Testis (tissue), 2 donors: ENCODE measurements at regions not wholly inside any gene's neighbourhood (a gene's known extent, or its start where the extent isn't known, plus 50 kb on each side); places are given as distances from the start of the nearest gene placed in this dataset.

Experiments used
- DNase-seq: peaks from one replicate; pipeline ENCODE4 v3.0.0-alpha.2; 2019
- H3K27ac ChIP-seq, 2 donors: fragments of 200-600 bp; sonication (generic); one replicate each; pipeline ENCODE4 v1.5.1; 2019
- H3K27me3 ChIP-seq: fragments of 200-600 bp; sonication (generic); one replicate; pipeline ENCODE4 v1.5.1; 2019
- H3K36me3 ChIP-seq: fragments of 200-600 bp; sonication (generic); one replicate; pipeline ENCODE4 v1.5.1; 2017; ENCODE audit warnings: low read depth; ENCODE audit errors: missing control alignments
- H3K4me1 ChIP-seq: fragments of 200-600 bp; sonication (generic); one replicate; pipeline ENCODE4 v1.5.1; 2019
- H3K4me3 ChIP-seq, 2 donors: fragments of 200-600 bp; sonication (generic); one replicate each; pipeline ENCODE4 v1.5.1; 2017 to 2019
- H3K9me3 ChIP-seq: fragments of 200-600 bp; sonication (generic); one replicate; pipeline ENCODE4 v1.5.1; 2017
- POLR2A ChIP-seq: fragments of 450-650 bp; IDR thresholded peaks from one replicate; pipeline ENCODE4 v1.6.1; 2017; ENCODE audit warnings: antibody characterized with exemption, mild to moderate bottlenecking, moderate library complexity
- WGBS, 2 donors: methylation state at CpG; one replicate each; pipeline ENCODE4 v1.1.5; 2018; 5-methylcytosine and 5-hydroxymethylcytosine counted together
- intact Hi-C: fragments of 100-400 bp; cut with DNase I; formaldehyde crosslinking; loops from one replicate; pipeline ENCODE4 v1.15.1; 2023; ENCODE audit warnings: low total_unique reads
- TF ChIP-seq, protein P1 (sequence below), 3 experiments: fragments of 450-650 bp in 2 of 3; fragments of 200-600 bp in 1 of 3; sonication (generic) in 1 of 3; IDR thresholded peaks; one replicate each; pipeline ENCODE4 v1.5.1; 2016 to 2019; ENCODE audit warnings: antibody characterized with exemption in 3 of 3, mild to moderate bottlenecking in 2 of 3, moderate library complexity in 1 of 3

DNA sequence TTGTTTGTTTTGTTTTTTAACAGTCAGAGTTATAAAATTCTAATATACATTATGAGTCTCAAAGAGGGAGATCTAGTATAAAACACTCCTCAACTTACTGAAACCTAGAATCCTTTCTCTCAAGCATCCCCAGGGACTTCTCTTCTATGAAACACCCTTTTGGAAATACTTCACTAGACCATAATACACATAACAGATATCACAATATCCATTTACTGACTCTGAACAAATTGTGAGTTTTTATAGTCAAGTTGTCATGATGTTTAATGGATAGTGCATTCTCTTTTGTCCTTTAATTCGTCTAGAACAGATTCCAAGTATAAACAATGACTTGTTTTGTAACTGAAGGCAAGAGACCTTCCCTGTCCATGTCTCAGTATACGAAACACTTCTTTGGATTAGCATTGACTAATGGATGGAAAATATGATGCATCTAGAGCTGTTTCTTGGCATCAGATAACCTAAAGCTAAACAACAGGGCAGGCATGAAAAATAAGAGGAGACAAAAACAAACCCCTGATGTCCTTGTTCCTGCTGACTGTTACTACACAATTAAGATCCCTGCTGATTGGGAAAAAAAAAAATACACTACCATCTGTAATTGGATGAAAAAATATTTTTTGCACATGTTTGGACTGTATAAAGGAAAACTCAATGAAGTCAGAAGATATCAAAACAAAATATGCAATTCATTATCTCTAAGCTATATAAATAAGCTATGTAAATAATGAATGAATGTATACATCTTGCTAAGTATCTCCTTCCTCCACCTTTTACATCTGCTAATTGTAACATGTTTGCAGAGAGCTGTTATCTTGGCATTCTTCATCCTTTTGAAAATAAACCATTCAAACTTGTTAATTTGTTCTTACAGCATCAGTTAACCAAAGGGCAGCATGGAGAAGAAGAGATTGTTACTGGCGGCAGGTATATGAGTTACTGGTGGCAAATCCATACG is 214.2 kb downstream of the LACC1 start:
- TF ChIP-seq, protein P1, sequence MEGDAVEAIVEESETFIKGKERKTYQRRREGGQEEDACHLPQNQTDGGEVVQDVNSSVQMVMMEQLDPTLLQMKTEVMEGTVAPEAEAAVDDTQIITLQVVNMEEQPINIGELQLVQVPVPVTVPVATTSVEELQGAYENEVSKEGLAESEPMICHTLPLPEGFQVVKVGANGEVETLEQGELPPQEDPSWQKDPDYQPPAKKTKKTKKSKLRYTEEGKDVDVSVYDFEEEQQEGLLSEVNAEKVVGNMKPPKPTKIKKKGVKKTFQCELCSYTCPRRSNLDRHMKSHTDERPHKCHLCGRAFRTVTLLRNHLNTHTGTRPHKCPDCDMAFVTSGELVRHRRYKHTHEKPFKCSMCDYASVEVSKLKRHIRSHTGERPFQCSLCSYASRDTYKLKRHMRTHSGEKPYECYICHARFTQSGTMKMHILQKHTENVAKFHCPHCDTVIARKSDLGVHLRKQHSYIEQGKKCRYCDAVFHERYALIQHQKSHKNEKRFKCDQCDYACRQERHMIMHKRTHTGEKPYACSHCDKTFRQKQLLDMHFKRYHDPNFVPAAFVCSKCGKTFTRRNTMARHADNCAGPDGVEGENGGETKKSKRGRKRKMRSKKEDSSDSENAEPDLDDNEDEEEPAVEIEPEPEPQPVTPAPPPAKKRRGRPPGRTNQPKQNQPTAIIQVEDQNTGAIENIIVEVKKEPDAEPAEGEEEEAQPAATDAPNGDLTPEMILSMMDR (IDR thresholded peaks at IDR 0.05): no peak
- TF ChIP-seq POLR2A: no peak
- no peak overlapping the region for H3K4me3 ChIP-seq
- H3K27ac ChIP-seq: no peak overlapping the region
- H3K27me3 ChIP-seq: no peaks in the 10 kb centered on the region
- DNase-seq: no peak
- WGBS, 2 donors: 59 to 68% methylated on average over 4 of the region's 4 CpGs
- no peaks in the 10 kb centered on the region for H3K9me3 ChIP-seq
- no peaks in the 10 kb centered on the region for H3K4me1 ChIP-seq
- intact Hi-C loops: no loop called here
- H3K36me3 ChIP-seq: no peaks in the 10 kb centered on the region

DNA sequence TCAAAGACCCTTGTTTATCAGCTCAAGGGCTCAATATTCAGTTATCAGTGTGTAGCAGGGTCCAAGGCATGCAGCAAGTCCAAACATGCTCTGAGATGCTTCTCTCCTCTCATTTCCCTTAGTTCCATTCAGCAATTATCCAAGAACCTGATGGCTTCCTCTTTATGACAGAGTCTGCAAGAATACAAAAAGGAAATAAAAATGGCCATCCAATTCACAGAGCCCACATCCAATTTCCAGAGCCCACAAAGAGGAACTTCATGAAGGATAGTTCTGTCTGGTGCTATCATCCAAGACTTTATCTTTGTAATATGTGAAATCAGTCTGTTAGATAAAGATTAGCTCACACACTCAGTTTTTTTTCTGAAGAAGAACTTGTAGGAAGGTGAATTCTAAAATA is 217.2 kb downstream of the LACC1 start:
- no peak for DNase-seq
- intact Hi-C loops: no loop called here
- no peaks in the 10 kb centered on the region for H3K9me3 ChIP-seq
- H3K4me3 ChIP-seq: no peak overlapping the region
- TF ChIP-seq, protein P1 (IDR thresholded peaks at IDR 0.05): no peak
- TF ChIP-seq POLR2A: no peak
- H3K27ac ChIP-seq: no peak overlapping the region
- H3K36me3 ChIP-seq: no peaks in the 10 kb centered on the region
- no peaks in the 10 kb centered on the region for H3K27me3 ChIP-seq
- no peaks in the 10 kb centered on the region for H3K4me1 ChIP-seq

DNA sequence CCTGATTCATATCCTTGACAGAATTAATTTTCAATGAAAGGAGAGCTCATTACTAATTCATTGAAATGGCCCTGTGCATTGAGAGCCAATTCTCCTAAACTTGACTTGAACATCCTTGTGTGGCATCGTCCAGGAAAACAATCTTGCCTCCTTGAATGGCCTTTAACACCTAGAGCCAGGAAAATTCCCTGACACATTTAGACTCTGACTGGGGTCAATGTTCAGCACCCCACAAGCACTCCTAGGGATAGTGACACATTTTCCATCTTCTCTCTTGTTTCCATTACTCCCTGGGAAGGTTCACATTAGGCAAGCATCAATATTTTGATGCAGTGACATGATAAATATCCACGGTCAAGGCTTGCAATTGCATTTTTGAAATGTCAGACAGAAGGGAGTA is 218.9 kb downstream of the LACC1 start:
- Histone ChIP-seq H3K36me3 (no peaks in the 10 kb centered on the region), H3K9me3 (no peaks in the 10 kb centered on the region), H3K27me3 (no peaks in the 10 kb centered on the region), H3K27ac (no peak overlapping the region), H3K4me1 (no peaks in the 10 kb centered on the region), H3K4me3 (no peak overlapping the region)
- intact Hi-C loops: no loop called here
- no peak for DNase-seq
- TF ChIP-seq POLR2A: no peak
- WGBS, 2 donors: 88 to 91% methylated on average over 2 of the region's 2 CpGs

DNA sequence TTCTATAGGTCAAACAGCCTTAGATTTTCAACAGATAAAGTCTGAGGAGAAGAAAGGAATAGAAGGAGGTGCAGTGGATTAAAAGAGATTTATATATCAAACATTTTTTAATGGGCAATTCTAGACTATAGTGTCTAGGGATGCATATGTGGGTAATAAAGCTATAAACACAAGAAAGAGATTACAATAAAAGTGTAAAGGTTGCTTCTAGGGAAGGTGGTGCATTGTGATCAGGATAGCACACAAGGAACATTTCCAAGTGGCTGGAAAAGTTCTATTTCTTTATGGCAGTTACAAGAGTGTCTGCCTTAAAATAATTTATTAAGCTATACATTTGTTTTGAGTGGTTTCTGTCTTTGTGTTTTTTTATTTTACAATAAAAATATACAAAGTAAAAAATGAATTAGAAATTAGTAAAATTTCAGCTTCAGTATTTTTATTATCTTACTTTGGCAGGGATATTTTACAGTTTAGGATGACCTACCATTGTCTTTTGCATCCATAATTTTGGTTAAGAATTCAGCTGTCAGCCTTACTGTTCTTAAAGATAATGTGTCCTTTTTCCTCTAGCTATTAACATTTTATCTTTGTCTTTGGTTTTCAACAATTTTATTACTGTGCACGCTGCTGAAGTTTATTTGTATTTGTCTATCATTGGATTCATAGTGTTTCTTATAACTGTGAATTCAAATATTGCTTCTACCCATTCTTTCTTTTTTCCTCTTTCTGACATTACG is 221.8 kb downstream of the LACC1 start:
- no peak for TF ChIP-seq POLR2A
- TF ChIP-seq, protein P1 (IDR thresholded peaks at IDR 0.05): no peak
- H3K27me3 ChIP-seq: no peaks in the 10 kb centered on the region
- 47 to 50% methylated on average over 2 of the region's 2 CpGs for WGBS, 2 donors
- no peak overlapping the region for H3K27ac ChIP-seq
- H3K9me3 ChIP-seq: no peaks in the 10 kb centered on the region
- no peak overlapping the region for H3K4me3 ChIP-seq
- DNase-seq: no peak
- no peaks in the 10 kb centered on the region for H3K36me3 ChIP-seq
- intact Hi-C loops: no loop called here
- peaks cover 14% of the 10 kb centered on the region for H3K4me1 ChIP-seq

DNA sequence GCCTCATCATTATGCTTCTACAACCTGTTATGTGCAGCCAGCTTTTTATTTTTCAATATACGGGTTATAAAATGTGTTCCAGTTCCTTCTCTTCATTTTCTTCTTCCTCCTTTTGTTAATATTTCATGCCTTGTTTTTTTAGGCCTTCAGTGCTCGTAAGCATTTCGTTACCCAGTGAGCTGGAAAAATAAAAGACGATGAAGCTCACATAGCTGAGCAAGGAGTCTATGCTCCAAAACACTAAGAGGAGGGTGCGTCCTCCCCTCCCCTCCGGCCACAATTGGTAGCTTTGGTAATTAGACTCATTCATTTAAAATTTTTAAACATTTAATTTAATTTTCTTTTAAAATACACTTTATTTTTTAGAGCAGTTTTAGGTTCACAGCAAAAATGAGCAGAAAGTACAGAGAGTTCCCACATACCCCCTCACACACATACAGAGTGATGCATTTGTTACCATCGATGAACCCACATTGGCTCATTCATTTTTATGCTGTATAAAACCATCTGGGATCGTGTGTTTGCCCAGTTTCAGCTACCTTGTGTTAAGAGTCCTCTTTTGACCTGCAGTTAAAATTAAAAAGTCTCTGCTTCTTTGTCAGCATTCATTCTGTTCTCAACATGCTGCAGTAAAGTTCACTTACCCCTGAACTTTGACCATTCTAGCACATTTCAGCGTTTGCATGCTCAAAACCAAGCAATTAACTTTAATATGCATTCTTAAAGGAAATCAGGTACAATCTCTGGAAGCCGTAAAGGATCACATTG is 223.9 kb downstream of the LACC1 start:
- intact Hi-C loops: no loop called here
- H3K27me3 ChIP-seq: no peaks in the 10 kb centered on the region
- no peaks in the 10 kb centered on the region for H3K36me3 ChIP-seq
- no peak overlapping the region for H3K4me3 ChIP-seq
- WGBS, 2 donors: 53 to 71% methylated on average over 10 of the region's 10 CpGs
- no peak overlapping the region for H3K27ac ChIP-seq
- TF ChIP-seq, protein P1 (IDR thresholded peaks at IDR 0.05): no peak
- H3K9me3 ChIP-seq: no peaks in the 10 kb centered on the region
- DNase-seq: no peak
- peaks cover 18% of the 10 kb centered on the region for H3K4me1 ChIP-seq
